Fibroblast of lung (primary cell): ENCODE measurements at regions not wholly inside any gene's neighbourhood (a gene's known extent, or its start where the extent isn't known, plus 50 kb on each side); places are given as distances from the start of the nearest gene placed in this dataset.

Source experiments
- EZH2 ChIP-seq: IDR thresholded peaks from 2 replicates; pipeline ENCODE4 v1.5.1; 2012; ENCODE audit warnings: low read length, control low read depth, mild to moderate bottlenecking; ENCODE audit errors: missing control alignments
- TF ChIP-seq, protein P1 (sequence below), 2 donors: IDR thresholded peaks in 1 of 2; conservative IDR thresholded peaks in 1 of 2; 1 replicate in 1 of 2; 2 replicates in 1 of 2; pipeline ENCODE4 v1.5.1; 2011 to 2012; ENCODE audit warnings: low read length in 2 of 2, control low read depth in 1 of 2, inconsistent platforms in 1 of 2, low read depth in 1 of 2, mild to moderate bottlenecking in 1 of 2

DNA sequence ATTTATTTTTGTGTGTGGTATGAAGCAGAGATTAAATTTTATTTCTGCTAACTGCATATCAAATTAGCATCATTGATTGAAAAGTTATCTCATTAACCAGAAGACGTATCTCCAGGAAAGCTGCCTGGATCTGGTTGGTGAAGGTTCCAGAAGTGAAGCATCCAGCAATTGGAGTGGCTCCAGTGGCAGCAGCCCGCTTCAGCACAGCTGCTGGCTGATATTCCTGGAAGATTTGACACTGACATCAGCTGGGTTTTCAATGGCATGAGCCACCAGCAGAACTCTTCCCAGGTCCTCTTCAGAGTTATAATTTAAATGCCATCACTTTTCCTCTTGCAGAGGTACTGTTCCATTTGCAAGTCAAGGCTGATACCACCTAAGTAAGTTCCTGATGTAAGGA, 363.5 kb downstream of the BCKDHB start:
- TF ChIP-seq, protein P1, sequence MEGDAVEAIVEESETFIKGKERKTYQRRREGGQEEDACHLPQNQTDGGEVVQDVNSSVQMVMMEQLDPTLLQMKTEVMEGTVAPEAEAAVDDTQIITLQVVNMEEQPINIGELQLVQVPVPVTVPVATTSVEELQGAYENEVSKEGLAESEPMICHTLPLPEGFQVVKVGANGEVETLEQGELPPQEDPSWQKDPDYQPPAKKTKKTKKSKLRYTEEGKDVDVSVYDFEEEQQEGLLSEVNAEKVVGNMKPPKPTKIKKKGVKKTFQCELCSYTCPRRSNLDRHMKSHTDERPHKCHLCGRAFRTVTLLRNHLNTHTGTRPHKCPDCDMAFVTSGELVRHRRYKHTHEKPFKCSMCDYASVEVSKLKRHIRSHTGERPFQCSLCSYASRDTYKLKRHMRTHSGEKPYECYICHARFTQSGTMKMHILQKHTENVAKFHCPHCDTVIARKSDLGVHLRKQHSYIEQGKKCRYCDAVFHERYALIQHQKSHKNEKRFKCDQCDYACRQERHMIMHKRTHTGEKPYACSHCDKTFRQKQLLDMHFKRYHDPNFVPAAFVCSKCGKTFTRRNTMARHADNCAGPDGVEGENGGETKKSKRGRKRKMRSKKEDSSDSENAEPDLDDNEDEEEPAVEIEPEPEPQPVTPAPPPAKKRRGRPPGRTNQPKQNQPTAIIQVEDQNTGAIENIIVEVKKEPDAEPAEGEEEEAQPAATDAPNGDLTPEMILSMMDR (conservative IDR thresholded peaks at IDR 0.05 in 1 of 2, IDR thresholded peaks at IDR 0.05 in 1 of 2; ENCODE audit: low read depth in 1 of 2, low read length in 2 of 2), result no peak
- no peak for TF ChIP-seq EZH2
